ENCODE measurements at regions not wholly inside any gene's neighbourhood (a gene's known extent, or its start where the extent isn't known, plus 50 kb on each side); places are given as distances from the start of the nearest gene placed in this dataset.

- no peaks in the 10 kb centered on the region for H3K23me2 ChIP-seq (ENCODE audit: low read depth, low read length)
- no peaks in the 10 kb centered on the region for H3K27me3 ChIP-seq (replicated peaks in 1 of 4; ENCODE audit: control insufficient read depth in 3 of 4, extremely low read depth in 1 of 4, insufficient read depth in 3 of 4, low read length in 3 of 4)
- no peak overlapping the region for H3K4me3 ChIP-seq (ENCODE audit: extremely low read depth in 1 of 4, insufficient read depth in 2 of 4, low read depth in 3 of 4, low read length in 4 of 4)
- no peak overlapping the region for H3K4me2 ChIP-seq (ENCODE audit: insufficient read depth in 1 of 2, low read depth in 2 of 2, low read length in 2 of 2)
- H3K36me3 ChIP-seq (ENCODE audit: control insufficient read depth in 2 of 4, insufficient read depth in 4 of 4, low read length in 3 of 4), result peaks cover 0 to 4% (median 0%) of the 10 kb centered on the region in 4 experiments; a peak in 1 of 8 replicates
- no peaks in the 10 kb centered on the region for H3K9me3 ChIP-seq (ENCODE audit: insufficient read depth in 2 of 2, low read depth in 1 of 2, low read length in 1 of 2)
- H3K4me1 ChIP-seq (replicated peaks in 1 of 4; ENCODE audit: control insufficient read depth in 3 of 4, insufficient read depth in 4 of 4, low read length in 3 of 4), result no peaks in the 10 kb centered on the region
- H2BK12ac ChIP-seq (ENCODE audit: low read depth, low read length), result no peak overlapping the region
- CTCF ChIA-PET (ENCODE audit: partially characterized antibody), result no interaction called here
- no peaks in the 10 kb centered on the region for H4K20me1 ChIP-seq (replicated peaks in 1 of 2; ENCODE audit: control insufficient read depth in 1 of 2, insufficient read depth in 2 of 2, low read length in 2 of 2)
- H3K14ac ChIP-seq (ENCODE audit: insufficient read length), result no peak overlapping the region
- WGBS, 2 experiments (ENCODE audit: extremely low coverage in 1 of 2, insufficient coverage in 1 of 2, insufficient read length in 1 of 2, insufficient replicate concordance in 2 of 2, low coverage in 1 of 2, low lambda C conversion rate in 2 of 2, missing lambda C conversion rate in 1 of 2), result 90% methylated on average over 1 of the region's 1 CpG; no CpG with 5 or more reads in 1 of the 2 experiments
- no peaks in the 10 kb centered on the region for H3K79me2 ChIP-seq (ENCODE audit: control insufficient read depth in 1 of 2, insufficient read depth in 2 of 2, low read length in 2 of 2)
- no peak overlapping the region for H2BK5ac ChIP-seq (ENCODE audit: low read depth, low read length)
- H3K79me1 ChIP-seq (ENCODE audit: low read depth, low read length), result no peaks in the 10 kb centered on the region
- H4K5ac ChIP-seq (ENCODE audit: insufficient read length, low read depth, low read length), result no peak overlapping the region
- no peak overlapping the region for H2BK15ac ChIP-seq (ENCODE audit: low read length)
- H4K91ac ChIP-seq (replicated peaks; ENCODE audit: insufficient read length, low read length), result no peak overlapping the region
- H3K9ac ChIP-seq (replicated peaks in 1 of 4; ENCODE audit: extremely low read depth in 1 of 4, low read depth in 3 of 4, low read length in 3 of 4), result no peak overlapping the region
- H3K18ac ChIP-seq (ENCODE audit: extremely low read depth, low read length), result no peak overlapping the region
- H2BK20ac ChIP-seq (ENCODE audit: low read length), result no peak overlapping the region
- no peak overlapping the region for H3K27ac ChIP-seq (ENCODE audit: low read depth, low read length)
- DNase-seq (ENCODE audit: low read depth in 1 of 2, low spot score in 2 of 2), result no peak
- TF ChIP-seq TAF7 (optimal IDR thresholded peaks at IDR 0.05; ENCODE audit: borderline replicate concordance, low read depth, low read length) (no peak), POLR2AphosphoS5 (IDR thresholded peaks at IDR 0.05; ENCODE audit: low read depth, low read length) (no peak), BRCA1 (IDR thresholded peaks at IDR 0.05; ENCODE audit: low read depth, low read length) (no peak), SIN3A (conservative IDR thresholded peaks at IDR 0.05 in 1 of 2, IDR thresholded peaks at IDR 0.05 in 1 of 2; ENCODE audit: low read depth in 1 of 2, low read length in 2 of 2) (no peak), CEBPB (IDR thresholded peaks at IDR 0.05; ENCODE audit: low read depth, low read length) (no peak), TEAD4 (IDR thresholded peaks at IDR 0.05; ENCODE audit: low read depth, low read length) (no peak)
- POLR2A ChIA-PET (ENCODE audit: partially characterized antibody), result no interaction called here
- H2AK5ac ChIP-seq (ENCODE audit: low read depth, low read length), result no peak overlapping the region
- no peak overlapping the region for H3K56ac ChIP-seq (replicated peaks; ENCODE audit: insufficient read length, low read depth, low read length)
- no peak overlapping the region for H3K4ac ChIP-seq (replicated peaks; ENCODE audit: insufficient read length, low read depth, low read length)
- no peak overlapping the region for H3K23ac ChIP-seq (ENCODE audit: insufficient read length)
- no peak overlapping the region for H4K8ac ChIP-seq (ENCODE audit: extremely low read depth, insufficient read depth, low read length)
- no peak overlapping the region for H2AFZ ChIP-seq (ENCODE audit: low read length)
- H2BK120ac ChIP-seq (replicated peaks; ENCODE audit: low read depth, low read length), result no peak overlapping the region
- no peak for FAIRE-seq
Measured at GRCh38 chr1:184836141-184836540, 81.5 kb upstream of the EDEM3 start.
